ENCODE measurements at regions not wholly inside any gene's neighbourhood (a gene's known extent, or its start where the extent isn't known, plus 50 kb on each side); places are given as distances from the start of the nearest gene placed in this dataset.

- Histone ChIP-seq H3K27me3 (ENCODE audit: control insufficient read depth in 2 of 2, insufficient read depth in 2 of 2, low read length in 2 of 2) (no peaks in the 10 kb centered on the region), H3K9ac (replicated peaks; ENCODE audit: extremely low read depth, insufficient read depth, low read length) (no peak overlapping the region), H3K79me2 (ENCODE audit: control insufficient read depth, insufficient read depth, low read length) (no peaks in the 10 kb centered on the region), H2AFZ (ENCODE audit: low read depth, low read length) (no peak overlapping the region), H3K9me1 (replicated peaks; ENCODE audit: control insufficient read depth, extremely low read depth, insufficient read depth, low read length) (no peaks in the 10 kb centered on the region), H3K4me2 (ENCODE audit: insufficient read depth, low read length) (no peak overlapping the region), H4K20me1 (replicated peaks; ENCODE audit: control insufficient read depth, extremely low read depth, insufficient read depth, low read length) (no peaks in the 10 kb centered on the region), H3K36me3 (ENCODE audit: control insufficient read depth in 2 of 2, extremely low read depth in 1 of 2, insufficient read depth in 2 of 2, low read length in 2 of 2) (no peaks in the 10 kb centered on the region), H3K9me3 (replicated peaks; ENCODE audit: control insufficient read depth, insufficient read depth, low read length) (peaks cover 1% of the 10 kb centered on the region), H3K27ac (ENCODE audit: insufficient read depth, low read depth, low read length) (no peak overlapping the region), H3K4me1 (ENCODE audit: control insufficient read depth, extremely low read depth, insufficient read depth, low read length) (no peaks in the 10 kb centered on the region), H3K4me3 (replicated peaks in 1 of 3; ENCODE audit: insufficient read depth in 1 of 3, low read depth in 1 of 3, low read length in 3 of 3) (no peak overlapping the region)
- FAIRE-seq (no peak), DNase-seq (ENCODE audit: low read depth, low spot score) (no peak)
- CTCF ChIA-PET = no interaction called here
- POLR2A ChIA-PET = no interaction called here
- no TSS peak for BruUV-seq (replicated peaks)
- intact Hi-C loops (cut with micrococcal nuclease) (no loop called here), dilution Hi-C loops (cut with MboI; ENCODE audit: extremely low pct_ligation_motif_present, low sequenced_read_pairs) (no loop called here)
- TF ChIP-seq MAX (IDR thresholded peaks at IDR 0.05; ENCODE audit: insufficient read depth, insufficient read length) (no peak), FOS (IDR thresholded peaks at IDR 0.05; ENCODE audit: borderline replicate concordance, insufficient read depth, low read length) (no peak)
Measured at GRCh38 chr2:29987146-29987545, 65.8 kb upstream of the ALK start.

- H3K9me3 ChIP-seq (replicated peaks; ENCODE audit: control insufficient read depth, insufficient read depth, low read length) = peaks cover 3% of the 10 kb centered on the region
- dilution Hi-C loops (cut with MboI; ENCODE audit: extremely low pct_ligation_motif_present, low sequenced_read_pairs) = no loop called here
- H3K9ac ChIP-seq (replicated peaks; ENCODE audit: extremely low read depth, insufficient read depth, low read length) = no peak overlapping the region
- no peaks in the 10 kb centered on the region for H3K4me1 ChIP-seq (ENCODE audit: control insufficient read depth, extremely low read depth, insufficient read depth, low read length)
- H3K79me2 ChIP-seq (ENCODE audit: control insufficient read depth, insufficient read depth, low read length) = no peaks in the 10 kb centered on the region
- no peaks in the 10 kb centered on the region for H3K27me3 ChIP-seq (ENCODE audit: control insufficient read depth in 2 of 2, insufficient read depth in 2 of 2, low read length in 2 of 2)
- no peaks in the 10 kb centered on the region for H3K36me3 ChIP-seq (ENCODE audit: control insufficient read depth in 2 of 2, extremely low read depth in 1 of 2, insufficient read depth in 2 of 2, low read length in 2 of 2)
- CTCF ChIA-PET = no interaction called here
- H4K20me1 ChIP-seq (replicated peaks; ENCODE audit: control insufficient read depth, extremely low read depth, insufficient read depth, low read length) = no peaks in the 10 kb centered on the region
- no peaks in the 10 kb centered on the region for H3K9me1 ChIP-seq (replicated peaks; ENCODE audit: control insufficient read depth, extremely low read depth, insufficient read depth, low read length)
- POLR2A ChIA-PET = no interaction called here
- intact Hi-C loops (cut with micrococcal nuclease) = no loop called here
- H3K4me3 ChIP-seq (replicated peaks in 1 of 3; ENCODE audit: insufficient read depth in 1 of 3, low read depth in 1 of 3, low read length in 3 of 3) = no peak overlapping the region
- DNase-seq (ENCODE audit: low read depth, low spot score) = no peak
- no peak overlapping the region for H3K4me2 ChIP-seq (ENCODE audit: insufficient read depth, low read length)
- no peak overlapping the region for H3K27ac ChIP-seq (ENCODE audit: insufficient read depth, low read depth, low read length)
- H2AFZ ChIP-seq (ENCODE audit: low read depth, low read length) = no peak overlapping the region
- BruUV-seq (replicated peaks) = no TSS peak
- no peak for TF ChIP-seq GATA2 (IDR thresholded peaks at IDR 0.05; ENCODE audit: insufficient read depth, insufficient read length, low read depth, low read length)
- TF ChIP-seq MAX (IDR thresholded peaks at IDR 0.05; ENCODE audit: insufficient read depth, insufficient read length) = no peak
- TF ChIP-seq POLR2A (IDR thresholded peaks at IDR 0.05; ENCODE audit: low read depth, low read length) = no peak
- no peak for TF ChIP-seq MYC (IDR thresholded peaks at IDR 0.05; ENCODE audit: low read depth, low read length)
- no peak for TF ChIP-seq JUN (IDR thresholded peaks at IDR 0.05; ENCODE audit: borderline replicate concordance, insufficient read depth, insufficient read length, low read depth)
- TF ChIP-seq POLR2AphosphoS5 (IDR thresholded peaks at IDR 0.05; ENCODE audit: insufficient read depth, low read depth, low read length) = no peak
- no peak for TF ChIP-seq CTCF (IDR thresholded peaks at IDR 0.05; ENCODE audit: extremely low read depth in 1 of 2, insufficient read depth in 1 of 2, low read depth in 1 of 2, low read length in 2 of 2)
- no peak for TF ChIP-seq FOS (IDR thresholded peaks at IDR 0.05; ENCODE audit: borderline replicate concordance, insufficient read depth, low read length)
- TF ChIP-seq EZH2 (IDR thresholded peaks at IDR 0.05; ENCODE audit: borderline replicate concordance, low read depth, low read length, severe bottlenecking) = no peak
- no peak for FAIRE-seq
Measured at GRCh38 chr2:29990129-29990528, 68.7 kb upstream of the ALK start.

Measured in endothelial cell of umbilical vein (primary cell).